ENCODE measurements at regions not wholly inside any gene's neighbourhood (a gene's known extent, or its start where the extent isn't known, plus 50 kb on each side); places are given as distances from the start of the nearest gene placed in this dataset.

DNA sequence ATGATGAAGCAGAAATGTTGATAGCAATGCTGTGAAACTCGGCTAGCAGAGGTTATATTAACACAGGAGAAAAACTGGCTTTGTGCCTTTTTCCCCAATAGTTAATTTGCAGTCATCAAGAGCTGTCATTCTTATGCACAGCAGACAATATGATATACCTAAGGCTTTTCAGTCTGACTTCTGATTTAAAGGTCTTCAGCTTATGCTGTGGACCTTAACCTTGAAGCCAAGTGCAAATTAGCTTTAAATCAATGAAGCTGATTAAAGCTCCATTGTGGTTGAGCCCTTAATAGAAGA, 171.6 kb upstream of the ID4 start:
- Histone ChIP-seq H2AFZ (ENCODE audit: low read length) (no peak overlapping the region), H3K4me1 (ENCODE audit: insufficient read depth, low read length, severe bottlenecking) (no peaks in the 10 kb centered on the region), H3K9me2 (ENCODE audit: low read depth, low read length) (no peaks in the 10 kb centered on the region), H3K27ac (ENCODE audit: low read depth, low read length, poor library complexity, severe bottlenecking) (no peak overlapping the region), H3F3A (ENCODE audit: insufficient read depth, low read length) (no peaks in the 10 kb centered on the region), H4K20me1 (ENCODE audit: insufficient read depth, low read length) (no peaks in the 10 kb centered on the region), H3K9ac (ENCODE audit: low read length) (no peak overlapping the region), H3K36me3 (ENCODE audit: insufficient read depth, low read length) (no peaks in the 10 kb centered on the region), H3K4me3 (ENCODE audit: low read depth, low read length, poor library complexity, severe bottlenecking) (no peak overlapping the region), H3K9me3 (ENCODE audit: low read length) (no peaks in the 10 kb centered on the region), H3K79me2 (ENCODE audit: insufficient read depth, low read length) (no peaks in the 10 kb centered on the region), H3K27me3 (ENCODE audit: insufficient read depth, low read length) (no peaks in the 10 kb centered on the region), H3K4me2 (ENCODE audit: low read length) (no peak overlapping the region)
- no peak for TF ChIP-seq EZH2 (IDR thresholded peaks at IDR 0.05; ENCODE audit: borderline replicate concordance, low read length)
- TF ChIP-seq CTCF (IDR thresholded peaks at IDR 0.05; ENCODE audit: low read length) = no peak

DNA sequence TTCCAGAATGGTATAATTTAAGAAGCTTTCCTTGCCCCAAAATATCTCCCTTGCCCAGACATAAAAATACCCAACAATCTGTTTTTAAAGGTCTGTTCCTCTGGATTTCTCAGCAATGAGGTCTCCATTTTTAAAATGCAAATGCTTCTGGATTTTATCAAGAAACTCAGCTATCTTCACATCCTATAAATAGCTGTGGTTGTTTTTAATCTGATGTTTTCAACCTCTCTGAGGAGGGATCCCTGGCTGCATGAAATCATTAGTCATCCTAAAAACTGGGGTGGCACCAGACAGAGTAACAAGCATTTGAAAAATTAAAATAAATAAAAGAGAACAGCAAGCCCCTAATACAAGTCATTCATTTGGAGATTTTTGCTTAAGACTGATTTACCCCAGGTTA, 168.5 kb upstream of the ID4 start:
- H2AFZ ChIP-seq (ENCODE audit: low read length) = no peak overlapping the region
- H3K27me3 ChIP-seq (ENCODE audit: insufficient read depth, low read length) = no peaks in the 10 kb centered on the region
- no peaks in the 10 kb centered on the region for H3K9me3 ChIP-seq (ENCODE audit: low read length)
- no peak for TF ChIP-seq CTCF (IDR thresholded peaks at IDR 0.05; ENCODE audit: low read length)
- no peak for TF ChIP-seq EZH2 (IDR thresholded peaks at IDR 0.05; ENCODE audit: borderline replicate concordance, low read length)
- no peaks in the 10 kb centered on the region for H3K36me3 ChIP-seq (ENCODE audit: insufficient read depth, low read length)
- H3K4me3 ChIP-seq (ENCODE audit: low read depth, low read length, poor library complexity, severe bottlenecking) = no peak overlapping the region
- no peaks in the 10 kb centered on the region for H3K4me1 ChIP-seq (ENCODE audit: insufficient read depth, low read length, severe bottlenecking)
- H3K79me2 ChIP-seq (ENCODE audit: insufficient read depth, low read length) = no peaks in the 10 kb centered on the region
- no peaks in the 10 kb centered on the region for H3F3A ChIP-seq (ENCODE audit: insufficient read depth, low read length)
- H3K9me2 ChIP-seq (ENCODE audit: low read depth, low read length) = no peaks in the 10 kb centered on the region
- H4K20me1 ChIP-seq (ENCODE audit: insufficient read depth, low read length) = no peaks in the 10 kb centered on the region
- H3K9ac ChIP-seq (ENCODE audit: low read length) = no peak overlapping the region
- no peak overlapping the region for H3K27ac ChIP-seq (ENCODE audit: low read depth, low read length, poor library complexity, severe bottlenecking)
- no peak overlapping the region for H3K4me2 ChIP-seq (ENCODE audit: low read length)

DNA sequence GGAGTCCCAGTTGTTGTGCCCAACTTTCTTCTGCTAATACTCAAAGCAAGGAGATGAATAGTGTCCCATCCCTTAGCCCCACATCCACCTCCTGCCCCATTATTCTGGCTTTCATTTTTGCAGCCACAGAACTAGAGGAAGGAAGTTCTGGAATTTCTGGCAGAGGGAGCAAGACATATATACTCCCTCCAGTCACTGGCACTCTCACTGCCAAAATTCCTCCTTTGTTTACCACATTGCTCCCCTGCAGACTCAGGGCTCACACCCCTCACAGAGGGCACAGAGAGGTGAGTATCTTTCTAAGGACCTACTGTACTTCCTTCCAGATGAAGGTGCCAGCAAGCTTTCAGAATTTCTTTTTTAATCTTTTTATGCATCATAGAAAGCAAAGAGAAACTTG, 168.0 kb upstream of the ID4 start:
- Histone ChIP-seq H3F3A (ENCODE audit: insufficient read depth, low read length) (no peaks in the 10 kb centered on the region), H3K79me2 (ENCODE audit: insufficient read depth, low read length) (no peaks in the 10 kb centered on the region), H4K20me1 (ENCODE audit: insufficient read depth, low read length) (no peaks in the 10 kb centered on the region), H3K4me1 (ENCODE audit: insufficient read depth, low read length, severe bottlenecking) (no peaks in the 10 kb centered on the region), H2AFZ (ENCODE audit: low read length) (no peak overlapping the region), H3K9ac (ENCODE audit: low read length) (no peak overlapping the region), H3K4me3 (ENCODE audit: low read depth, low read length, poor library complexity, severe bottlenecking) (no peak overlapping the region), H3K27me3 (ENCODE audit: insufficient read depth, low read length) (no peaks in the 10 kb centered on the region), H3K9me3 (ENCODE audit: low read length) (no peaks in the 10 kb centered on the region), H3K36me3 (ENCODE audit: insufficient read depth, low read length) (no peaks in the 10 kb centered on the region), H3K27ac (ENCODE audit: low read depth, low read length, poor library complexity, severe bottlenecking) (no peak overlapping the region), H3K9me2 (ENCODE audit: low read depth, low read length) (no peaks in the 10 kb centered on the region), H3K4me2 (ENCODE audit: low read length) (no peak overlapping the region)
- TF ChIP-seq EZH2 (IDR thresholded peaks at IDR 0.05; ENCODE audit: borderline replicate concordance, low read length) = no peak

DNA sequence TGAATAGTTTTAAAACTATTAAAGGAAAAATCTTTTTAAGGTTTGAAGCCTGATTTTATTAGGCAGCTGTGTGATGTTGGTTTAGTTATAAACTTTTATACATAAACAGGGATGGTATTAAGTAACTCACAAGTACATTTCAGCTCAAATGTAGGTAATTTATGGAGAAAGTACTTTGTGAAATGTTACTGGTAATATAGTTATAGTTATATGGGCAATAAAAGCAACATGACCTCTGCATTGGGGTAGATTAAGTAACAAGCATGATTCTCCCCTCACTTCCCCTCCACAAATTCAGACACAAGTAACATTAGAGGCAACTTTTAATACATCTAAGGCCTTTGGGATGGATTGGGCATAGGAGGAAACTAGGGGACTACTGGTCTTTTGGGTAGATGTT, 154.3 kb upstream of the ID4 start:
- H3K27me3 ChIP-seq (ENCODE audit: insufficient read depth, low read length) = no peaks in the 10 kb centered on the region
- H3K4me1 ChIP-seq (ENCODE audit: insufficient read depth, low read length, severe bottlenecking) = no peaks in the 10 kb centered on the region
- H4K20me1 ChIP-seq (ENCODE audit: insufficient read depth, low read length) = no peaks in the 10 kb centered on the region
- H3K9me2 ChIP-seq (ENCODE audit: low read depth, low read length) = no peaks in the 10 kb centered on the region
- H3K9me3 ChIP-seq (ENCODE audit: low read length) = no peaks in the 10 kb centered on the region
- no peaks in the 10 kb centered on the region for H3K79me2 ChIP-seq (ENCODE audit: insufficient read depth, low read length)
- TF ChIP-seq CTCF (IDR thresholded peaks at IDR 0.05; ENCODE audit: low read length) (no peak), EZH2 (IDR thresholded peaks at IDR 0.05; ENCODE audit: borderline replicate concordance, low read length) (no peak)
- H3K4me2 ChIP-seq (ENCODE audit: low read length) = no peak overlapping the region
- H3K27ac ChIP-seq (ENCODE audit: low read depth, low read length, poor library complexity, severe bottlenecking) = no peak overlapping the region
- H3K4me3 ChIP-seq (ENCODE audit: low read depth, low read length, poor library complexity, severe bottlenecking) = no peak overlapping the region
- no peak overlapping the region for H2AFZ ChIP-seq (ENCODE audit: low read length)
- H3K9ac ChIP-seq (ENCODE audit: low read length) = no peak overlapping the region
- H3F3A ChIP-seq (ENCODE audit: insufficient read depth, low read length) = no peaks in the 10 kb centered on the region
- H3K36me3 ChIP-seq (ENCODE audit: insufficient read depth, low read length) = no peaks in the 10 kb centered on the region

Data from OCI-LY1 (cell line).